ENCODE measurements at regions not wholly inside any gene's neighbourhood (a gene's known extent, or its start where the extent isn't known, plus 50 kb on each side); places are given as distances from the start of the nearest gene placed in this dataset.
A peak's percentile ranks its signal among the peaks of the same experiment; 100 is the strongest.
"Not testable (repeated sequence)": the region's sequence is repeated elsewhere in the genome, so short reads cannot be mapped to it uniquely, and the experiment has no call there.

DNA sequence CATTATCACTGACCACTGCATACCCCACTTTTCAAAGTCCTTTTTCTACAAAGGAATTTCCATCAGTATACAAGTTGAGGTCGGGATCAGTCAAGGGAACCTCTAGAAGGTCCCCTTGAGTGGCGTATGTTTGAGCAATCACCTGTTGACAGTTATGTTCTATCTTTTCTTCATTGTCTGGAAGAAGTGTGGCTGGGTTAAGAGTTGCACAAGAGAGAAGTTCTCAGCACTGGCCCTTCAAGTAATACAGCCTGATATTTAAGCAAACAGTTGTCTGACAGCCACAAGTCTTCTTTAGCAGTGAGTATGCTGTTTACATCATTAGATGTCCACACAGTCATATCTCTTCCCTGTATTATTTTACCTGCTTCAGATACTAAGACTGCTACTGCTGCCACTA is 56.7 kb upstream of the CSF1 start:
- H3K56ac ChIP-seq (ENCODE audit: extremely low read depth, insufficient read depth, low read length); H2AFZ ChIP-seq (replicated peaks; ENCODE audit: low read length, poor library complexity); H4K91ac ChIP-seq (ENCODE audit: insufficient read depth, low read depth, low read length); H2BK120ac ChIP-seq (ENCODE audit: low read depth, low read length); H4K8ac ChIP-seq (ENCODE audit: low read depth in 2 of 2, low read length in 2 of 2); DNase-seq; H3K9ac ChIP-seq (ENCODE audit: low read depth, low read length); H3K23ac ChIP-seq (ENCODE audit: low read depth, low read length); intact Hi-C loops (cut with micrococcal nuclease); H3K14ac ChIP-seq (replicated peaks; ENCODE audit: low read depth, low read length); H3K27me3 ChIP-seq (ENCODE audit: control insufficient read depth, insufficient read depth, low read length); H3K9me1 ChIP-seq (ENCODE audit: insufficient read depth, low read length); H3K4ac ChIP-seq (ENCODE audit: low read depth, low read length); H3K9me3 ChIP-seq (ENCODE audit: control insufficient read depth, insufficient read depth, low read length); H3K79me1 ChIP-seq (ENCODE audit: low read depth in 1 of 2, low read length in 2 of 2); BruUV-seq (replicated peaks); in situ Hi-C loops (cut with MboI; ENCODE audit: low sequenced_read_pairs); H2BK20ac ChIP-seq (ENCODE audit: low read depth, low read length); CTCF ChIA-PET; POLR2A ChIA-PET (ENCODE audit: unreplicated experiment); H3K36me3 ChIP-seq (ENCODE audit: control insufficient read depth, insufficient read depth, low read length); H4K20me1 ChIP-seq (ENCODE audit: insufficient read depth, low read length); H2BK15ac ChIP-seq (ENCODE audit: low read depth, low read length); H2BK5ac ChIP-seq (ENCODE audit: low read depth, low read length, poor library complexity, severe bottlenecking); H4K5ac ChIP-seq (ENCODE audit: low read depth, low read length); H3K4me3 ChIP-seq (ENCODE audit: insufficient read depth, low read depth, low read length); H3K4me2 ChIP-seq (ENCODE audit: low read depth, low read length); H3K18ac ChIP-seq (ENCODE audit: low read depth, low read length); ATAC-seq (ENCODE audit: low read depth); H3K27ac ChIP-seq (ENCODE audit: insufficient read depth, low read length); H2AK9ac ChIP-seq (replicated peaks; ENCODE audit: low read depth, low read length, poor library complexity); dilution Hi-C loops (cut with HindIII; ENCODE audit: low sequenced_read_pairs, unreplicated experiment); H3K4me1 ChIP-seq (ENCODE audit: control insufficient read depth, insufficient read depth, low read length); H2AK5ac ChIP-seq (ENCODE audit: low read depth, low read length): not testable (repeated sequence)
- WGBS, 2 experiments (ENCODE audit: extremely low coverage in 2 of 2, insufficient read length in 1 of 2) = no CpG with 5 or more reads among the region's 2 CpGs

DNA sequence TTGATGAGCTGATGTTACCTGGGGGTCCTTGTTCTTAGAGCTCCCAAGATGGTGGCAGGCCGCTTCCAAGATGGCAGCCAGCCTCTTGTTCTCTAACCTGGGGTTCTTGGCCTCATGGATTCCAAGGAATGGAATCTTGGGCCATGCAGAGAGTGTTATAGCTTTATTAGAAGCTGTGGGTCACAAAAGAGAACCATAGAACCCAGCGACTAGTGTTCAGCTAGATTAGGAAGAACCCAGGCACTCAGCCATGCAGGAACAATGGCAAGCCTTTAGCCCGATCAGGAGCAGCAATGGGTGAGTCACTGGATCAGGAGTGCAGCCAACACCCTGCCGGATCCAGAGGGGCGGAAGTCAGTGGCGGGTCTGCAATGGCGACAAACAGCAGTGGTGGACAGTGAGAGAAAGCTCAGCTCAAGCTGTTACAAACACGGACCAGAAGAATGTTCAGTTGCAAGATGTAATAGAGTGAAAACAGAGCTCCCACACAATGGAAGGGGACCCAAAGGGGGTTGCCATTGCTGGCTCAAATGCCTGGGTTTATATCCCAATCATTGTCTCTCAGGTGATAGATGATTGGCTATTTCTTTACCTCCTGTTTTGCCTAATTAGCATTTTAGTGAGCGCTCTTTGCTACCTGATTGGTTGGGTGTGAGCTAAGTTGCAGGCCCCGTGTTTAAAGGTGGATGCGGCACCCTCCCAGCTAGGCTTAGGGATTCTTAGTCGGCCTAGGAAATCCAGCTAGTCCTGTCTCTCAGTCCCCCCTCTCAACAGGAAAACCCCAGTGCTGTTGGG is 58.2 kb upstream of the CSF1 start:
- WGBS, 2 experiments (ENCODE audit: extremely low coverage in 2 of 2, insufficient read length in 1 of 2) = 70% methylated on average over 5 of the region's 12 CpGs; no CpG with 5 or more reads in 1 of the 2 experiments
- H3K36me3 ChIP-seq (ENCODE audit: control insufficient read depth, insufficient read depth, low read length); H3K9me1 ChIP-seq (ENCODE audit: insufficient read depth, low read length); H2AK5ac ChIP-seq (ENCODE audit: low read depth, low read length); dilution Hi-C loops (cut with HindIII; ENCODE audit: low sequenced_read_pairs, unreplicated experiment); H3K9ac ChIP-seq (ENCODE audit: low read depth, low read length); H4K91ac ChIP-seq (ENCODE audit: insufficient read depth, low read depth, low read length); H3K14ac ChIP-seq (replicated peaks; ENCODE audit: low read depth, low read length); ATAC-seq (ENCODE audit: low read depth); H3K9me3 ChIP-seq (ENCODE audit: control insufficient read depth, insufficient read depth, low read length); H3K4me2 ChIP-seq (ENCODE audit: low read depth, low read length); H2BK15ac ChIP-seq (ENCODE audit: low read depth, low read length); H3K27ac ChIP-seq (ENCODE audit: insufficient read depth, low read length); H2BK5ac ChIP-seq (ENCODE audit: low read depth, low read length, poor library complexity, severe bottlenecking); H3K4me3 ChIP-seq (ENCODE audit: insufficient read depth, low read depth, low read length); H4K5ac ChIP-seq (ENCODE audit: low read depth, low read length); H3K18ac ChIP-seq (ENCODE audit: low read depth, low read length); H3K23ac ChIP-seq (ENCODE audit: low read depth, low read length); BruUV-seq (replicated peaks); H3K4ac ChIP-seq (ENCODE audit: low read depth, low read length); H3K56ac ChIP-seq (ENCODE audit: extremely low read depth, insufficient read depth, low read length); H4K8ac ChIP-seq (ENCODE audit: low read depth in 2 of 2, low read length in 2 of 2); intact Hi-C loops (cut with micrococcal nuclease); H2BK120ac ChIP-seq (ENCODE audit: low read depth, low read length); H3K4me1 ChIP-seq (ENCODE audit: control insufficient read depth, insufficient read depth, low read length); H4K20me1 ChIP-seq (ENCODE audit: insufficient read depth, low read length); H2BK20ac ChIP-seq (ENCODE audit: low read depth, low read length); in situ Hi-C loops (cut with MboI; ENCODE audit: low sequenced_read_pairs); POLR2A ChIA-PET (ENCODE audit: unreplicated experiment); H3K27me3 ChIP-seq (ENCODE audit: control insufficient read depth, insufficient read depth, low read length); H3K79me1 ChIP-seq (ENCODE audit: low read depth in 1 of 2, low read length in 2 of 2): not testable (repeated sequence)
- H2AK9ac ChIP-seq (replicated peaks; ENCODE audit: low read depth, low read length, poor library complexity) = peak overlapping the region; percentile 61
- peak overlapping the region; percentile 71 for H2AFZ ChIP-seq (replicated peaks; ENCODE audit: low read length, poor library complexity)
- CTCF ChIA-PET = interaction anchor here (1.1 kb wide), 1 partner anchor 47 kb away, joined by 3 read pairs; no protein-coding TSS in a partner anchor
- DNase-seq = peak; percentile 62
